DOHH2 (cell line): ENCODE measurements at regions not wholly inside any gene's neighbourhood (a gene's known extent, or its start where the extent isn't known, plus 50 kb on each side); places are given as distances from the start of the nearest gene placed in this dataset.

ENCODE experiments used
- H3F3A ChIP-seq: fragments of 200-600 bp; sonication (generic), shearing (Covaris generic); 2 replicates; pipeline ENCODE4 v1.6.0; 2016; ENCODE audit warnings: antibody characterized with exemption, mild to moderate bottlenecking; ENCODE audit not compliant: control insufficient read depth, insufficient read depth
- H3K27ac ChIP-seq: fragments of 200-600 bp; sonication (generic); 2 replicates; pipeline ENCODE4 v1.5.1; 2014; ENCODE audit warnings: low read depth, mild to moderate bottlenecking, low read length, moderate library complexity
- H3K27me3 ChIP-seq: fragments of 200-600 bp; sonication (generic); 2 replicates; pipeline ENCODE4 v1.6.1; 2014; ENCODE audit warnings: mild to moderate bottlenecking, low read length, mixed read lengths; ENCODE audit not compliant: control insufficient read depth
- H3K36me3 ChIP-seq: fragments of 200-600 bp; sonication (generic); 2 replicates; pipeline ENCODE4 v1.6.1; 2014; ENCODE audit warnings: mild to moderate bottlenecking, low read length, moderate library complexity, mixed read lengths; ENCODE audit not compliant: control insufficient read depth
- H3K4me1 ChIP-seq: fragments of 200-600 bp; sonication (generic); 2 replicates; pipeline ENCODE4 v1.6.1; 2014; ENCODE audit warnings: mild to moderate bottlenecking, low read length, mixed read lengths; ENCODE audit not compliant: control insufficient read depth
- H3K4me2 ChIP-seq: fragments of 200-600 bp; sonication (generic); 2 replicates; pipeline ENCODE4 v1.6.0; 2014; ENCODE audit warnings: mild to moderate bottlenecking, low read length, moderate library complexity
- H3K4me3 ChIP-seq: fragments of 200-600 bp; sonication (generic); 2 replicates; pipeline ENCODE4 v1.5.1; 2014; ENCODE audit warnings: mild to moderate bottlenecking, low read length, mixed read lengths
- H3K79me2 ChIP-seq: fragments of 200-600 bp; sonication (generic); 2 replicates; pipeline ENCODE4 v1.6.1; 2014; ENCODE audit warnings: mild to moderate bottlenecking, low read length, mixed read lengths; ENCODE audit not compliant: control insufficient read depth
- H3K9me2 ChIP-seq: fragments of 200-600 bp; sonication (generic); replicated peaks from 2 replicates; pipeline ENCODE4 v1.6.1; 2014; ENCODE audit warnings: mild to moderate bottlenecking, low read length, mixed read lengths; ENCODE audit not compliant: control insufficient read depth
- H3K9me3 ChIP-seq: fragments of 200-600 bp; sonication (generic); 2 replicates; pipeline ENCODE4 v1.6.1; 2014; ENCODE audit warnings: antibody characterized with exemption, low read length, mixed read lengths; ENCODE audit not compliant: control insufficient read depth, insufficient read depth
- H4K20me1 ChIP-seq: fragments of 200-600 bp; sonication (generic); 2 replicates; pipeline ENCODE4 v1.6.0; 2014; ENCODE audit warnings: low read depth, mild to moderate bottlenecking, antibody characterized with exemption, low read length, moderate library complexity; ENCODE audit not compliant: control insufficient read depth, insufficient read depth
- CTCF ChIP-seq: fragments of 200-600 bp; sonication (generic); IDR thresholded peaks from one replicate; pipeline ENCODE4 v1.5.1; 2014; ENCODE audit warnings: antibody characterized with exemption, mild to moderate bottlenecking, low read depth, low read length; ENCODE audit not compliant: poor library complexity, severe bottlenecking
- EZH2phosphoT487 ChIP-seq: fragments of 200-600 bp; sonication (generic); IDR thresholded peaks from 2 replicates; pipeline ENCODE4 v1.6.1; 2017; ENCODE audit warnings: borderline replicate concordance, mild to moderate bottlenecking, antibody characterized with exemption, low read length, moderate library complexity, mixed read lengths

- H4K20me1 ChIP-seq = no peaks in the 10 kb centered on the region
- H3K27me3 ChIP-seq = no peaks in the 10 kb centered on the region
- TF ChIP-seq EZH2phosphoT487 (no peak), CTCF (no peak)
- no peaks in the 10 kb centered on the region for H3K9me3 ChIP-seq
- no peak overlapping the region for H3K27ac ChIP-seq
- H3F3A ChIP-seq = no peaks in the 10 kb centered on the region
- H3K4me3 ChIP-seq = no peak overlapping the region
- no peak overlapping the region for H3K4me2 ChIP-seq
- no peaks in the 10 kb centered on the region for H3K4me1 ChIP-seq
- H3K79me2 ChIP-seq = no peaks in the 10 kb centered on the region
- no peaks in the 10 kb centered on the region for H3K36me3 ChIP-seq
- no peaks in the 10 kb centered on the region for H3K9me2 ChIP-seq
Observed at GRCh38 chr4:180565856-180566431, 1677.3 kb upstream of the TENM3 start.

- no peaks in the 10 kb centered on the region for H3K9me2 ChIP-seq
- no peaks in the 10 kb centered on the region for H3K9me3 ChIP-seq
Observed at GRCh38 chr4:180566492-180566891, 1676.7 kb upstream of the TENM3 start.

DNA sequence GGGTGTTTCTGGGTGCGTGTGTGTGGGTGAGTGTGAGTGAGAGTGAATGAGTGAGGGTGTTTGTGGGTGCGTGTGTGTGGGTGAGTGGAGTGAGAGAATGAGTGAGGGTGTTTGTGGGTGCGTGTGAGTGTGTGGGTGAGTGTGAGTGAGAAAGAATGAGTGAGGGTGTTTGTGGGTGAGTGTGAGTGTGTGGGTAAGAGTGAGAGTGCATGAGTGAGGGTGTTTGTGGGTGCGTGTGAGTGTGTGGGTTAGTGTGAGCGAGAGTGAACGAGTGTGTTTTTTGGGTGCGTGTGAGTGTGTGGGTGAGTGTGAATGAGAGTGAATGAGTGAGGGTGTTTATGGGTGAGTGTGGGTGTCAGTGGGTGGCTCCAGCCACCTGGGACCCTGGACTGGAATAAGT is 1676.1 kb upstream of the TENM3 start:
- no peaks in the 10 kb centered on the region for H3F3A ChIP-seq
- H3K4me1 ChIP-seq = no peaks in the 10 kb centered on the region
- no peaks in the 10 kb centered on the region for H3K27me3 ChIP-seq
- no peak overlapping the region for H3K27ac ChIP-seq
- no peak overlapping the region for H3K4me2 ChIP-seq
- no peaks in the 10 kb centered on the region for H3K9me2 ChIP-seq
- no peaks in the 10 kb centered on the region for H3K9me3 ChIP-seq
- H3K36me3 ChIP-seq = no peaks in the 10 kb centered on the region
- TF ChIP-seq EZH2phosphoT487 (no peak), CTCF (no peak)
- H4K20me1 ChIP-seq = no peaks in the 10 kb centered on the region
- H3K4me3 ChIP-seq = no peak overlapping the region
- H3K79me2 ChIP-seq = no peaks in the 10 kb centered on the region

More at GRCh38 chr4:180566492-180566891, 1676.7 kb upstream of the TENM3 start:
- TF ChIP-seq CTCF = no peak
- no peak for TF ChIP-seq EZH2phosphoT487
- H3F3A ChIP-seq = no peaks in the 10 kb centered on the region
- H4K20me1 ChIP-seq = no peaks in the 10 kb centered on the region
- no peak overlapping the region for H3K4me2 ChIP-seq
- H3K27ac ChIP-seq = no peak overlapping the region
- H3K27me3 ChIP-seq = no peaks in the 10 kb centered on the region
- no peaks in the 10 kb centered on the region for H3K4me1 ChIP-seq
- no peak overlapping the region for H3K4me3 ChIP-seq
- no peaks in the 10 kb centered on the region for H3K36me3 ChIP-seq
- H3K79me2 ChIP-seq = no peaks in the 10 kb centered on the region
